ENCODE measurements at regions not wholly inside any gene's neighbourhood (a gene's known extent, or its start where the extent isn't known, plus 50 kb on each side); places are given as distances from the start of the nearest gene placed in this dataset.

DNA sequence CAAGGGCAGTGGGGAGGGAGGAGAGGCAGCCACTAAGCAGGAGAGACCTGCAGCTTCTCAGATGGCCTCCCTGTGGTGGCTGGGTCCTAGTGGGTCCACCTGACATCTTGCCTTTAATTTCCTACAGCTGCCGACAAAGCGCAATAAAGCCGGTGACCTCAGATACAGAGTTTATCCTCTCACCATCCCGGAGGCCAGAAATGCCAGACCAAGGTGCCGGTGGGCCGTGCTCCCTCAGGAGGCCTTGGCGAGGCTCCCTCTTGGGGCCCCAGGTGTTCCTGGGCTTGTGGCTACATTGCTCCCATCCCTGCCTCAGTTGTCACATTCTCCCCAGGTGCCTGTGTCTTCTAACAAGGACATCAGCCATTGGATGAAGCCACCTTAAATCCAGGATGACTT lies 103.0 kb downstream of the ADRA2C start:
- TF ChIP-seq, protein P1, sequence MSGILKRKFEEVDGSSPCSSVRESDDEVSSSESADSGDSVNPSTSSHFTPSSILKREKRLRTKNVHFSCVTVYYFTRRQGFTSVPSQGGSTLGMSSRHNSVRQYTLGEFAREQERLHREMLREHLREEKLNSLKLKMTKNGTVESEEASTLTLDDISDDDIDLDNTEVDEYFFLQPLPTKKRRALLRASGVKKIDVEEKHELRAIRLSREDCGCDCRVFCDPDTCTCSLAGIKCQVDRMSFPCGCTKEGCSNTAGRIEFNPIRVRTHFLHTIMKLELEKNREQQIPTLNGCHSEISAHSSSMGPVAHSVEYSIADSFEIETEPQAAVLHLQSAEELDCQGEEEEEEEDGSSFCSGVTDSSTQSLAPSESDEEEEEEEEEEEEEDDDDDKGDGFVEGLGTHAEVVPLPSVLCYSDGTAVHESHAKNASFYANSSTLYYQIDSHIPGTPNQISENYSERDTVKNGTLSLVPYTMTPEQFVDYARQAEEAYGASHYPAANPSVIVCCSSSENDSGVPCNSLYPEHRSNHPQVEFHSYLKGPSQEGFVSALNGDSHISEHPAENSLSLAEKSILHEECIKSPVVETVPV (CRISPR knock-in tag; IDR thresholded peaks at IDR 0.05): no peak
- TF ChIP-seq ESRRG (CRISPR knock-in tag; IDR thresholded peaks at IDR 0.05) (no peak), ARNTL (CRISPR knock-in tag; IDR thresholded peaks at IDR 0.05; ENCODE audit: borderline replicate concordance, low read depth) (no peak), TOX (CRISPR knock-in tag; IDR thresholded peaks at IDR 0.05; ENCODE audit: borderline replicate concordance) (no peak), PPARA (CRISPR knock-in tag; IDR thresholded peaks at IDR 0.05; ENCODE audit: borderline replicate concordance) (no peak), ZFP3 (CRISPR knock-in tag; IDR thresholded peaks at IDR 0.05) (no peak), CSDC2 (CRISPR knock-in tag; IDR thresholded peaks at IDR 0.05) (no peak), TCF4 (CRISPR knock-in tag; IDR thresholded peaks at IDR 0.05; ENCODE audit: borderline replicate concordance) (no peak), ZNF70 (CRISPR knock-in tag; IDR thresholded peaks at IDR 0.05) (no peak), OSR1 (CRISPR knock-in tag; IDR thresholded peaks at IDR 0.05) (no peak), ZC3H10 (CRISPR knock-in tag; IDR thresholded peaks at IDR 0.05) (no peak), ZNF8 (CRISPR knock-in tag; IDR thresholded peaks at IDR 0.05) (no peak)
- TF ChIP-seq, protein P2, sequence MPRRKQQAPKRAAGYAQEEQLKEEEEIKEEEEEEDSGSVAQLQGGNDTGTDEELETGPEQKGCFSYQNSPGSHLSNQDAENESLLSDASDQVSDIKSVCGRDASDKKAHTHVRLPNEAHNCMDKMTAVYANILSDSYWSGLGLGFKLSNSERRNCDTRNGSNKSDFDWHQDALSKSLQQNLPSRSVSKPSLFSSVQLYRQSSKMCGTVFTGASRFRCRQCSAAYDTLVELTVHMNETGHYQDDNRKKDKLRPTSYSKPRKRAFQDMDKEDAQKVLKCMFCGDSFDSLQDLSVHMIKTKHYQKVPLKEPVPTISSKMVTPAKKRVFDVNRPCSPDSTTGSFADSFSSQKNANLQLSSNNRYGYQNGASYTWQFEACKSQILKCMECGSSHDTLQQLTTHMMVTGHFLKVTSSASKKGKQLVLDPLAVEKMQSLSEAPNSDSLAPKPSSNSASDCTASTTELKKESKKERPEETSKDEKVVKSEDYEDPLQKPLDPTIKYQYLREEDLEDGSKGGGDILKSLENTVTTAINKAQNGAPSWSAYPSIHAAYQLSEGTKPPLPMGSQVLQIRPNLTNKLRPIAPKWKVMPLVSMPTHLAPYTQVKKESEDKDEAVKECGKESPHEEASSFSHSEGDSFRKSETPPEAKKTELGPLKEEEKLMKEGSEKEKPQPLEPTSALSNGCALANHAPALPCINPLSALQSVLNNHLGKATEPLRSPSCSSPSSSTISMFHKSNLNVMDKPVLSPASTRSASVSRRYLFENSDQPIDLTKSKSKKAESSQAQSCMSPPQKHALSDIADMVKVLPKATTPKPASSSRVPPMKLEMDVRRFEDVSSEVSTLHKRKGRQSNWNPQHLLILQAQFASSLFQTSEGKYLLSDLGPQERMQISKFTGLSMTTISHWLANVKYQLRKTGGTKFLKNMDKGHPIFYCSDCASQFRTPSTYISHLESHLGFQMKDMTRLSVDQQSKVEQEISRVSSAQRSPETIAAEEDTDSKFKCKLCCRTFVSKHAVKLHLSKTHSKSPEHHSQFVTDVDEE (CRISPR knock-in tag; IDR thresholded peaks at IDR 0.05): no peak
- TF ChIP-seq, protein P3, sequence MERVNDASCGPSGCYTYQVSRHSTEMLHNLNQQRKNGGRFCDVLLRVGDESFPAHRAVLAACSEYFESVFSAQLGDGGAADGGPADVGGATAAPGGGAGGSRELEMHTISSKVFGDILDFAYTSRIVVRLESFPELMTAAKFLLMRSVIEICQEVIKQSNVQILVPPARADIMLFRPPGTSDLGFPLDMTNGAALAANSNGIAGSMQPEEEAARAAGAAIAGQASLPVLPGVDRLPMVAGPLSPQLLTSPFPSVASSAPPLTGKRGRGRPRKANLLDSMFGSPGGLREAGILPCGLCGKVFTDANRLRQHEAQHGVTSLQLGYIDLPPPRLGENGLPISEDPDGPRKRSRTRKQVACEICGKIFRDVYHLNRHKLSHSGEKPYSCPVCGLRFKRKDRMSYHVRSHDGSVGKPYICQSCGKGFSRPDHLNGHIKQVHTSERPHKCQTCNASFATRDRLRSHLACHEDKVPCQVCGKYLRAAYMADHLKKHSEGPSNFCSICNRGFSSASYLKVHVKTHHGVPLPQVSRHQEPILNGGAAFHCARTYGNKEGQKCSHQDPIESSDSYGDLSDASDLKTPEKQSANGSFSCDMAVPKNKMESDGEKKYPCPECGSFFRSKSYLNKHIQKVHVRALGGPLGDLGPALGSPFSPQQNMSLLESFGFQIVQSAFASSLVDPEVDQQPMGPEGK (CRISPR knock-in tag; IDR thresholded peaks at IDR 0.05; ENCODE audit: borderline replicate concordance): no peak
- no peak for ATAC-seq

DNA sequence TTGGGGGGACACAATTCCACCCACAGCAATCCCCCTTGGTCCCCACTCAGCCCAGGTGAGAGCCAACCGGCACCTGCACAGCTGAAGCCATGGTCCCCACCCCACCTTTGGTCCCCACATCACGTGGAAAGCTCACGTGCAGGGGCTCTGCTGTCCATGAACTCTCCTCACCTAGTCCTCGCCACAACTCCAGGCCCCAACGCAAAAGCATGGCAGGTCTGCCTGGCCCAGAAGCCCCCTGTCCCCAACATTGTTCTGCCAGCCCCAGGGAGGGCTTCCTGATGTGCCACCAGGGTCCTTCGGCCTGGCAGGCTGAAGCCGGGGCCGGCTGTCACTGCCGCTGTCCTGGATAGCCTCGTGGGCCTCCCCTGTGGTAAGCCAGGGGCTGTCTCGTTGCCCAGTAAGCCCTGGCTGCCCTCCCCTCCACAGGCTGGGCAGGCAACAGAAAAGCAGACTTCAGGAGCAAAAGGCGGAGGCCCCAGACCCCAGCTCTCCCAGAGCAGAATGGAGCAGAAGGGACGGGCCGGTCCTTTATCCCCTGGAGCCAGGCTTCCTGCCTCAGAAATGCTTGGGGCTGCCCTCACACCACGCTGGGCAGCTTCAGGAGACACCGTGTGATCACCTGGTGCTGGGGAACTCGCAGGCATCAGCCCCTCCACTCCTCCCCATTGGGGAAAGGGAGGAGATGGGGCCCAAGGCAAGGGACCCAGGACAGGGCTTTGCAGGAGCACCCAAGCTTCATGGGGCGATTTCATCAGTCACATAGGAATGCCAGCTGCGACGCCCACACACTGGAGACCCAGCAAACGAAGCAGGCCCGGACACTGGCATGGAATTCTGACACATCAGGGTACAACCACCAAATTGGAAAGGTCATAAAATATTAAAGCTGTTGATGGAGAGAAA lies 103.7 kb downstream of the ADRA2C start:
- no peak for TF ChIP-seq CSDC2 (CRISPR knock-in tag; IDR thresholded peaks at IDR 0.05)
- no peak for TF ChIP-seq ARNTL (CRISPR knock-in tag; IDR thresholded peaks at IDR 0.05; ENCODE audit: borderline replicate concordance, low read depth)
- TF ChIP-seq ZC3H10 (CRISPR knock-in tag; IDR thresholded peaks at IDR 0.05): no peak
- ATAC-seq: no peak

DNA sequence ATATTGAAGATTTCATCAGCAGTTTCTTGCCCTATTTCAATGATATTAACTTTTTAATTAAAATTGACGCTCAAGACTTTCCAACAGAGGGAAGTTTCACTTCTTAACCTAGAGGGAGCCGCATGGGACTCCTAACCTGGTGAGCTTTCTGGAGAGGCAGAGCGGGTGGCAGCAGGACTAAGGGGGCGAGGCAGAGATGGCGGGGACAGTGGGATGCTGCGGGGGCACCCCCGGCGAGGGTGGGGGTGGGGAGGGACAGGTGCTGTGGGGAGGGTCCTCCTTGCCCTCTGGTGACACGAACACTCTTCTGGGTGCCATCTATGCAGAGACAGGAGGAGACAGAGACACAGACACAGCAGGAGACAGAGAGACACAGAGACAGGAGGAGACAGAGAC lies 104.4 kb downstream of the ADRA2C start:
- ATAC-seq: no peak
- TF ChIP-seq RARB (CRISPR knock-in tag; IDR thresholded peaks at IDR 0.05) (no peak), OSR1 (CRISPR knock-in tag; IDR thresholded peaks at IDR 0.05) (no peak), TOX (CRISPR knock-in tag; IDR thresholded peaks at IDR 0.05; ENCODE audit: borderline replicate concordance) (no peak), ZC3H10 (CRISPR knock-in tag; IDR thresholded peaks at IDR 0.05) (no peak), CSDC2 (CRISPR knock-in tag; IDR thresholded peaks at IDR 0.05) (no peak), ZFP30 (CRISPR knock-in tag; IDR thresholded peaks at IDR 0.05) (no peak), ZNF70 (CRISPR knock-in tag; IDR thresholded peaks at IDR 0.05) (no peak), GLIS3 (CRISPR knock-in tag; IDR thresholded peaks at IDR 0.05) (no peak), TCF4 (CRISPR knock-in tag; IDR thresholded peaks at IDR 0.05; ENCODE audit: borderline replicate concordance) (no peak)
- TF ChIP-seq, protein P1 (CRISPR knock-in tag; IDR thresholded peaks at IDR 0.05): no peak
- TF ChIP-seq, protein P4, sequence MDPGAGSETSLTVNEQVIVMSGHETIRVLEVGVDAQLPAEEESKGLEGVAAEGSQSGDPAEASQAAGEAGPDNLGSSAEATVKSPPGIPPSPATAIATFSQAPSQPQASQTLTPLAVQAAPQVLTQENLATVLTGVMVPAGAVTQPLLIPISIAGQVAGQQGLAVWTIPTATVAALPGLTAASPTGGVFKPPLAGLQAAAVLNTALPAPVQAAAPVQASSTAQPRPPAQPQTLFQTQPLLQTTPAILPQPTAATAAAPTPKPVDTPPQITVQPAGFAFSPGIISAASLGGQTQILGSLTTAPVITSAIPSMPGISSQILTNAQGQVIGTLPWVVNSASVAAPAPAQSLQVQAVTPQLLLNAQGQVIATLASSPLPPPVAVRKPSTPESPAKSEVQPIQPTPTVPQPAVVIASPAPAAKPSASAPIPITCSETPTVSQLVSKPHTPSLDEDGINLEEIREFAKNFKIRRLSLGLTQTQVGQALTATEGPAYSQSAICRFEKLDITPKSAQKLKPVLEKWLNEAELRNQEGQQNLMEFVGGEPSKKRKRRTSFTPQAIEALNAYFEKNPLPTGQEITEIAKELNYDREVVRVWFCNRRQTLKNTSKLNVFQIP (CRISPR knock-in tag; IDR thresholded peaks at IDR 0.05; ENCODE audit: borderline replicate concordance, low read depth): no peak
- TF ChIP-seq, protein P3 (CRISPR knock-in tag; IDR thresholded peaks at IDR 0.05; ENCODE audit: borderline replicate concordance): no peak
- TF ChIP-seq, protein P2 (CRISPR knock-in tag; IDR thresholded peaks at IDR 0.05): no peak
